GM20431 (cell line): ENCODE measurements at regions not wholly inside any gene's neighbourhood (a gene's known extent, or its start where the extent isn't known, plus 50 kb on each side); places are given as distances from the start of the nearest gene placed in this dataset.

Experiments
- in situ Hi-C: fragments of 300-500 bp; cut with MseI, MboI; formaldehyde crosslinking; loops from one replicate; pipeline ENCODE4 v1.15.0; 2020; ENCODE audit warnings: low sequenced_read_pairs; ENCODE audit not compliant: unreplicated experiment

DNA sequence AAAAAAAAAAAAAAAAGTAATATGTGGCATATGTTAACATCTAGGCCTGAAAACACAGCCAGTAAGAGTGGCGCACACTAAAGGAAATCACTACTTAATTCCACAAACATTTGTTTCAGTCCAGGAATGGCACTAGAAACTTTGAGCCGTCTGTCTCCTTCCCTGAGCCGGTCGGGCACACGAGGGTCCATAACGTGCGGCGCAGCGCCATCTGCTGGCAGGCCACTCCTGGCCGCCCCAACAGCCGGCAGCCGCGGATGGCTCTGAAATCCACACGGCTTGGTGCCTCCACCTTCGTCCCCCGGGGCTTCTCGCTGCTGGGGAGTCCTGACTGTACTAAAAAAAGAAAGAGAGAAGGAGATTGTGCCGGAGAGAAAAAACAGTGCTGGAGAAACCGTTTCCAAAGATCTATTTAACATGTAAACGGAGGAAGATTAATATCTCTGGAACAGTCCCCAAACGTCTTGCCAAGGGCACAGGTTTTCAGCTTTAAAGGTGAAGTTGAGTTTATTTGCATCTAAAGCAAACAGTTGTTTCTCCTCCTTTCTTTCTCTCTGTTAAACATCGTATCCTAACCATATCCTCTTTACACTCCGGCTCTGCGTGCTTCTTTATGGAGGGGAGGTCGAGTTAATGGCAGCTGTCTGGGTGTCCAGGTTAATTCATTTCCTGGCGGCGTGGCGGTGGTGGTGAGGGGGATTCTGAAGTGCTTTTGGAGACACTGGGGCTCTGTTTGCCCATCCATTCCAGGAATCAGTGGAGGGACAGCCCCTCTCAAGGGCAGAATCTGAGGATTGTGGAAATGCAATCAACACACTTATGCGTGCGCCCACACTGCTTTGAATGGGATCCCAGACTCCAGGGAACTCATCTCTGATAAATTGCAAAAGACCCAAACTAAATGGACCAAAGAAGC, 611.3 kb upstream of the SALL1 start:
- in situ Hi-C loops = no loop called here

DNA sequence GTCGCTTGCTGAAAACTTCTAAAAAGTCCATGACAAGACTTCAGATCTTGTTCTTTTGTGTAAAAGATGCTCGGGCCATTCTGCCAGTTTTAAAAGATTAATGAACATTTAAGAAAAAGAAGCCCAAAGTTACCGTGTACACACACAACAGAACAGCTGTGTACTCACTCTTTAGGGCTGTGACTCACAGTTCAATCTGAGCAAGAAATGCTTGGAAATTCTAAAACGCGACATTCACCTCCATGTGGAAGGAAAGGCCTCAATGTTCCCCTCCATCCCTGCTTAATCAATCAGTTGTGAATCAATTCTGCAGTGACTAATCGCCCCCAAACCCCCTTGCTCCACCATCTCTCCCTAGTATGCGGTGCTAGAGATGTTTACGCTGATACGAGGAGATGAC, 609.9 kb upstream of the SALL1 start:
- in situ Hi-C loops = no loop called here

DNA sequence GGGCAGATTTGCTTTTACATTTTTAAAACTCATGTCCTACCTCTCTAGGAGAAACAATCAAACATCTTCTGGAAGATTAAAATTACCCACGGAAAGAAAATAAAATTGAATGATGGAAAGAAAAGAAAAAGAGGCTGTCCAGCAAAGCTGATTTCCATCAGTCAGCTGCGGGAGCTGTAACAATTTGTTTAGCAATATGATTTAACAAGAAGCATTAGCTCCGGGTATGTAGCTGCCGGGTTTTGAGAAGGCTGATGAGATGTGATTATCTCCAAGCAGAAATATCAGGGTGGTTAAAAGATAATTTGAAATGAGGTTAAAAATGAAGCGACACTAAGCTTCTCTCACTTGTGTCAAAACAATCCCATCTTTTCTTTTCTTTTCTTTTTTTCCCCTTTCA, 608.9 kb upstream of the SALL1 start:
- in situ Hi-C loops = no loop called here

DNA sequence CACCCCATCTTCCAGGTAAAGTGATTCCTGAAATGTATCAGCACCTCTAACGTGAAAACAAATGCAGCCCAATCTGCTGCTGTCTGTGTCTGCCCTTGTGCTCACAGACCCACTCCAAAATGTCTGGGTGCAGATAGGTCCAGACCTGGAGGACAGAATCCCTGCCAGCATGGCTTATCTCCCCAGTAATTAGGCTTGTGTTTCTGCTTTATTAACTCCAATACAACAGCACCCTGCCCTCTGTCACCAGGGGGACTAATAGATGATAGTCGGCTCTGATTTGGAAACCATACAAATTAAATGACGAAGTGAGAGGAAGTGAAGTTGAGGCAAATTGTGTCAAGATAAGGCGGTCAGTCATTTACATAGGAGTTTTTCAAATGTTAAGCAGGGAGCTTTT, 608.3 kb upstream of the SALL1 start:
- in situ Hi-C loops = no loop called here

- in situ Hi-C loops = no loop called here
Measured at GRCh38 chr16:51757921-51758479, 606.9 kb upstream of the SALL1 start.

DNA sequence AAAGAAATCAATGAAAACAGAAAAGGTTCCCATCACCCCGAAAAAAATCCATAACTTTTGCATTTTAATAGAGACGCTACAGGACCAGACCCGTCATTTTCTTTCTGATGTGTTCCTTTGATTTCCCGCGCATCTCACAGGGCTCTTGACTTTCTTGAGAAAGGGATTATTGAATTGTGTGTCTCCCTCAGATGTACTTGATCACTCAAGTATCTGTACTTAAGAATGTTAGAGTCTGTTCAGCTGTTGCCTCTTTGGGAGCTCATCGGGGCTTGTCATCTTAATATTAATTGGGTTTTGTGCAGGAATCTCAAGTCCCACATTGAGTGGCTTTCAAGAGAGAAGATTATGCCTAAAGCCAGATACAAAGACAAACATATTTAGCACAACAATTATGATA, 606.4 kb upstream of the SALL1 start:
- in situ Hi-C loops = no loop called here

- in situ Hi-C loops = no loop called here
Measured at GRCh38 chr16:51757124-51757470, 606.0 kb upstream of the SALL1 start.

DNA sequence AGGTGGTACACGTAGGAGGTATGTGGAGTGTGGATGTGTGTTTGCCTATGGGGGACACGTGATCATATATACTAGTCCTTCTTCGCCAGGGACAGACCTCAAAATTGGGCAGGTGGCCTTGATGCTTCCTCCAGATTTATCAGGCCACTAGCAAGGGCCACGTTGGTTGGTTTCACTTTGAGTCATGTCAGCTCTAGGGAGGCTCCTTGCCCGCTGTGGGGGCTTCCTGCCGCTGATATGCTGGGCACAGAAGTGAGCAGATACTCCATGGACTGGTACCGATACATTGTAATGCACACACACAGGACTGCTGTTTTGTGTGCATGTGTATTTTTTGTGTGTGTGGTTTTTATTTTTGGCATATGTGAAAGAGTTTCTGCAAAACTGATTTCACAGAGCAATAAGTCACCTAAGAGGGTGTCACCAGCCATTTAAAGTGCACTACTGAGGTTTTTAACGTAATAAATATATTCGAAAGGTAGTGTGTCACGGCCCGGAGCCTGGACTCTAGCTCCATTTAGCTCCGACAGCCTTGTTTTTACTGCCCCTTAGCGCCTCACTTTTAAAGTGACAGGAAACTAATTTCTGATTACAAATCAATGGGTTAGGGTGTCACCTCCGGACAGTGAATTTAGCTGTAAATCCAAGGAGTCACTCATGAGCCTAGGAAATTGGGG, 605.5 kb upstream of the SALL1 start:
- in situ Hi-C loops = no loop called here

DNA sequence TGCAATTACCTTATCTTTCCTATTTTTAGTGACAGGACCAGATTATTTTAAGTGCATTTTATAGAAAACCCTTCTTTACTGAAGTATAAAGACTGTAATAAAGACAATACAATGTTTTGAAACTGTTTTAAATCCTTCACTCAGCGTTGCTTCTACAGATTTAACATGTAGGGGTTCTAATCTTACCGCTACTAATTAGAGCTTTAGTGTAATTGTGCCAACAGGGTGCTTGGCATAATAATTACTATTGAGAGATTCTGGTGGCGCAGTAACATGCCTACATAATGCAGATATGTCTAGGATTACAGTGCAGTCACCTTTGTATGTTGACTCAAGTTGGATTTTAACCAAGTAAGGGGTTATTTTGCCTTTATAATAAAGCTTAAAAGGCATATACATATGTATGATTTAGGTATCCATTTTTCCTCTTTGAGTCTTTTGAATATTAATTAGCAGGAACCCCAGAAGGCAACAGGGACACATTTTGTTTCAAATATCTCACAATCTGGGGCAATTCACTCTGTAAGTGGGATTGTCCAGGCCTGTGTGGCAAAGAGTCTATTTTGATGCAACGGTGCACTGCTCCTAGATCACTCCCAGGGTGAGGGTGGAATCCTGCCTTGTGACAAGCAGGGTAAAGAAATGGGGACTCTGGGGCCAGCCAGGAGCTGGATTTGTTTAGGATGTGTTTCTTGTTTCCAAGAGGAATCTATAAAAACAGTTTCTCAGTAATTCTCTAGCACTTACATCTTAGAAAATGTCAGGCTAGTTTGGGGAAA, 604.7 kb upstream of the SALL1 start:
- in situ Hi-C loops = no loop called here

DNA sequence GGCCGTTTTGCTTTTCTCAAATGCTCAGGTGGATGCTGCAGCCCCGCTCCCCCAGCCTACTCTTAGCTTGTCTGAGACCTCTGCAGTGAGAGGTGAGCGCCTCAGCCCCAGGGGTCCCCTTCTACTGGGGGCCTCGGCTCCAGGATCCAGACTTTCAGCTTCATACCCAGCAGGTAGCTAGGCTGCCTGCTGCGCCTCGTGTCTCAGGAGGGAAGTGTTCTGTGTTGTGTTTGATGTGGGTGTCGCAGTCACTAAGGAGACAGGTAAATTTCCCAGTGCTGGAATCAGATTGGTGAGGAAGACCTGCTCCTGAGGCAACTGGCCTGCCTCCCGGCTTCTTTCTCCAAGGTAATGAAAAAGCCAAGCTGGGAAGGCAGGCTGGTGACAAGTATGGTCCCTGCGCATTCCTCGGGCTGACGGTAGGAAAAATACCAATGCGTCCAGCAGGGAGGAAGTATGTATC, 604.0 kb upstream of the SALL1 start:
- in situ Hi-C loops = no loop called here

- in situ Hi-C loops = no loop called here
Measured at GRCh38 chr16:51753467-51754127, 602.5 kb upstream of the SALL1 start.

- in situ Hi-C loops = no loop called here
Measured at GRCh38 chr16:51752438-51752995, 601.4 kb upstream of the SALL1 start.

DNA sequence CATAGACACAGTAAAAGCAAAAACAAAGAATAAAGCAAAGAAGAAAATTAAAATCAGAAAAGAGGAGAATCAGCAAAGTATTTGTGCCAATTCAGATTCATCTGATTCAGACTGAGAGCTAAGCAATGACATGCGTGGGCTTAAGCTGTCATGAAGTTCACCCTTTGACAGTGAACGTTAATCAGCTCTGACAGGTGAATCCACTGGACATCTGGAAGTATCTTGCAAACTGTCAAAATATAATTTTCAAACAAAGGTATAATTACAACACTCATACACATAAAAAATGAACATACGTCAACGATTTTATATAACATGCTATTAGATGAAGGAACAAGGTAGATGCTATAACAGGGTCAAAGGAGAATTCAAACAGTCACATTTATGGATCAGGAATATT, 596.3 kb upstream of the SALL1 start:
- in situ Hi-C loops = no loop called here

DNA sequence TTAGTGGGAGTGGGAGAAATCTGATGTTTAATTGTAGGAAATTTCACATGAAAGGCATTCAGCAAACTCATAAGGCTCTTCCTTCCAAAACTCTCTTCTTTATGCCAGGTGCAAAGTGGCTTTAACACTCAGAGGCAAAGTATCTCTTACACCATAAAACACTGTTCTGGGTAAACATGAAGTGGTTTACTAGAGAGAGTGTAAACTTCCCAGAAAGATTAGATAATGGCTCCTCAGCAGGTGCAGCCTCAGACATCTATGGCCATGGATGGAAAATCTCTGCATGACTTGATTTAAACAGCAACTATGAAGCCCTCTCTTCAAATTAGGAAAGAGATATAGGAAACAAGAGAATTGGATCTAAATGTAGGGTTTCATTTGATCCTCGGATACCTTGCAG, 583.1 kb upstream of the SALL1 start:
- in situ Hi-C loops = no loop called here

DNA sequence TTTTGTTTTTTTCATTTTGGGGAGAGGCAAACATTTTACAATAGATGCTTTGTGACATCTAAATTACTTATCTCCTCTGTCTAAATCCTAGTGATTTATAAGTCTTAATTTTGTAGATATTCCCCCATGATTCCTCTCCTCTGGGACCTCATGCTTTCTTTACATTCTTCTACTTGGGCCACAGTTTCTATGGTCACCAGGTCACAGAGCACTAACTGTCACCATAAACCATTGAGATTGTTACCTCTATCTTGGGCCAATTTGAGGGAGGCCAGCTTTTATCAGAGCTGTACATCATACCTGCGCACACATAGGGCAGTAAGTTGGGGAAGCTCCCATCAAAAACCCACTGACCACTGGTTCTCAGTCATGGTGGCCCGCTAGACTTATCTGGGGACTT, 582.1 kb upstream of the SALL1 start:
- in situ Hi-C loops = no loop called here

- in situ Hi-C loops = no loop called here
Measured at GRCh38 chr16:51731160-51731559, 580.1 kb upstream of the SALL1 start.

DNA sequence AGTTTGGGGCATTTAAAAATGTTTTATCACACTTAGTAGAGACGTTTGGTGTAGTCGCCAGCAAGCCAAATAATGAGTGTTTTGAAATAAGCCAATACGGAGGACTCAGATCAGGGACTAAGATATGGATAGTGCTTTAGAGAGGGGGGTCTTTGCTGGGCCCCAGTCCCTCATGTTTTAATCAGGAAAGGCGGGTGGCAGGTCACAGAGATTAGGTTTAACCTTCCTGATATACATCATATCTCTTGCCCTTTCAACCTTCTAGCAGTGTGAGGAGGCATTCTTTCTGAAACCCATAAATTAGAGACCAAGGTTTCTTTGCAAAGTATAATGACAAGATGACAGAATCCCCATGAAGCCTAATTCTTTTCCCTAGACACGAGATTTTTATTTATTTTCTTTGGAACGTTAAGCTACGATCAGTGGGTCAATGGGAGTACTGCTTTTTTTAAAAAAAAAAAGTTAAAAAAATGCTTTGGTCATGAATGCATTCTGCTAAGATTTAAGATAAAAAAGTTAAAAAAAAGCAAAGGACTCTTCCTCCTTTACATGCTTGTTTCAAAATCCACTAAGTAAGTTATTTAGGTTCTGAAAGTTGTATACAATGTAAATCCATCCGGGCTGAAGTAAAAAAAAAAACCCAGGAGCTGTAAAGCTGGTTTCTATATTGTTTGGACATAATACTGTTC, 572.1 kb upstream of the SALL1 start:
- in situ Hi-C loops = no loop called here

GRCh38 chr16:51722467-51722866, 571.4 kb upstream of the SALL1 start:
- in situ Hi-C loops = no loop called here

GRCh38 chr16:51719376-51719775, 568.3 kb upstream of the SALL1 start:
- in situ Hi-C loops = no loop called here
